HG03175 (cell line): ENCODE measurements at regions not wholly inside any gene's neighbourhood (a gene's known extent, or its start where the extent isn't known, plus 50 kb on each side); places are given as distances from the start of the nearest gene placed in this dataset.
"Not testable (repeated sequence)": the region's sequence is repeated elsewhere in the genome, so short reads cannot be mapped to it uniquely, and the experiment has no call there.

ENCODE experiments used
- ATAC-seq: cut with Tn5 transposase; IDR thresholded peaks from one replicate; pipeline ENCODE4 v1.9.1; 2021; ENCODE audit warnings: mild to moderate bottlenecking, moderate library complexity; ENCODE audit not compliant: unreplicated experiment

GRCh38 chr1:143905214-143906179 is 66.3 kb downstream of the FAM72C start:
- not testable (repeated sequence) for ATAC-seq

GRCh38 chr1:143904622-143904979 is 67.2 kb downstream of the FAM72C start:
- not testable (repeated sequence) for ATAC-seq

GRCh38 chr1:143903899-143904621 is 67.7 kb downstream of the FAM72C start:
- ATAC-seq = not testable (repeated sequence)

DNA sequence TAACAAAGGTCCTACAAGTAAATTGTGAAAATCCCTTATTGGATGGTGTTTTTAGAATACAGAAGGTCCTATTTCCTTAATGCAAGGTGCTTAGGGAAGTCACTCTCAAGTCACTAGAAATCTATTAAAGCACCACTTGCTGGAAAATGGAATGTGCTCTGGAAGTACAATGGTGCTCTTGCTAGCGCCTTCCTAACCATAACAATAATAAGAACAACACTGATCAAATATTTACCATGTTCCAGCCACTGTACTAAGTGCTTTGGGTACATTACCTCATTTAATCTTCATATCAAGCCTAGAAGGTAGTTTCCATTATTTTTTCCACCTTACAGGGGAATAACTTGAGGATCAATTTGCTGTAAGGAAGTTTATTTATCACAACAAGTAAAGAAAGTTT is 75.4 kb downstream of the FAM72C start:
- not testable (repeated sequence) for ATAC-seq

DNA sequence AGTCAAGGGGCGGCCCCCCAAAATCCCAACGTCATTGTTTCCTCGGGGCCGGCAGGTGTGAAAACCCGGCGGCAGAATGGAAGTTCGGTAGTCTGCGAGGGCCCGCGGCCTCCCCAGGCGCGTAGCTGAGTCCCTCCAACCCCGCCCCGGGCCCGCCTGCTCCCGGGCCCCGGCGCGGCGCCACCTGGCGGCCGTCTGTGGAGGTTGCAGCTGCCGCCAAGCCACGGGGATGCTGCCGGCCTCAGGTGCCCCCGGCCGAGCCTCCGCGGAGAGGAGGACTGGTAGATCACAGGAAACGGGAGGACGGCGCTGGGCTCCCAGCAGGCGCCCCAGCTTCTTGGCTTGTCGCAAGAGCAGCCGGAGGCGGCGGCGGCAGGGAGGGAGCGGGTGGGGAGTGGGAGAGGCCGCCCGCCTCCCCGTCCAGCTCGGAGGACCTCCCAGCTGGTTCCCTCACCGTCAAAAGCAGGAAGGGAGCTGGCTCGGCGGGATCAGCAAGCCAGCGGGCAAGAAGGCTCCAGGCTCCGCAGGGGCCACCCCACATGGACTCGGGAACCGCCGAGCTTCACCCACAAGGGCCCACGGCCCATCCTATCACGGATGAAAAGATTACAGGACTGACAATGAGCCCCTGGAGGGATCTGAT is 86.7 kb downstream of the FAM72C start:
- ATAC-seq = peak; percentile 96

GRCh38 chr1:143884532-143884931 is 87.3 kb downstream of the FAM72C start:
- ATAC-seq = peak; percentile 79

DNA sequence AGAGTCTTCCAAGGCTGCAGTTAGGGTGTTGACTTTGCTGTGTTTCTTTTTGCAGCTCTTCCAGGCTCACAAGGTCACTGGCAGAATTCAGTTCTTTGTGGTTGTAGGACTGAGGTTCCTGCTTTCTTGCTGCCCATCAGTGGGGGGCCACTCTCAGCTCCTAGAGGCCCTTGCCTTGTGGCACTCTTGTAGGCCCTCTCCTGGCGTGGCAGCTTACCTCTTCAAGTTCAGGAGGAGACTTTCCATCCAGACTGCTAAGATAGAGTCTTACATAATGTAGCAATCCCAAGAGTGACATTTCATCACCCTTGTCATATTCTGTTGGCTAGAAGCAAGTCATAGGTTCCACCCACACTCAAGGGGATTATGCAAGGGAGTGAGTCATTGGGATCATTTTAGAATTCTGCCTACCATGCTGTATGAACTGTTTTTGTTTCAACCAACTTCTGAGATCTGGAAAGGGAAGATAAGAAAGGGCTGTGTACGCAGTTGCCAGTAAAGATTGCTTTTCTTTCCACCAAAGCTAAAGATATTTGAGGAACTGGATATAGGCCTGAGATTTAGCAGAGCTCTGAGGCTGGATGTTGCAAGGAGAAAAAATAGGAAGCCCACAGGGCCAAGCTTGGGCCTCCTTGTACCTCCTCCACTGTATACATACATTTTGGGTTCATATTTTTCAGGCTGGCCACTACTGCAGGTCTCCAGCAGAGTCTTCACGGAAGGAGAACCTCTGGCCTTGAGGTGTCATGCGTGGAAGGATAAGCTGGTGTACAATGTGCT is 91.8 kb downstream of the FAM72C start:
- not testable (repeated sequence) for ATAC-seq

GRCh38 chr1:143875947-143876346 is 95.8 kb downstream of the FAM72C start:
- ATAC-seq = not testable (repeated sequence)

DNA sequence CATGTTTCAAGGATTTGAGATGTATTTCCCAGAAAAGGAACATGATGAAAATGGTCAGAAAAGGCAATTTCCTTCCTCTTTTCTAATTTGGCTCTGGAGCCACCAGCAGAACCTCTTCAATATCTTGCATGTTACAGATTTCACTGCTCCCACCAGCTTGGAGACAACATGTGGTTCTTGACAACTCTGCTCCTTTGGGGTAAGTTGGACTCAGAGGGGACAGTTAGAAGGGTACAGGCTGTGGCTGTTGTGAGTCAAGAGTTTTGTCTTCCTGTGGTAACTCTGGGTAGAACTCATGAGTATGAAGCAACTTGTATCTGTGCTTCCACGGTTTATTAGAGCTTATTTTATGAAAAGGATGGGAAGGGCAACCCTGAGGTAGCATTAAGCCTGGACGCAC is 97.2 kb downstream of the FAM72C start:
- ATAC-seq = not testable (repeated sequence)

- ATAC-seq = not testable (repeated sequence)
Observed at GRCh38 chr1:143873650-143874049, 98.1 kb downstream of the FAM72C start.

GRCh38 chr1:143870388-143870787 is 101.4 kb downstream of the FAM72C start:
- not testable (repeated sequence) for ATAC-seq

DNA sequence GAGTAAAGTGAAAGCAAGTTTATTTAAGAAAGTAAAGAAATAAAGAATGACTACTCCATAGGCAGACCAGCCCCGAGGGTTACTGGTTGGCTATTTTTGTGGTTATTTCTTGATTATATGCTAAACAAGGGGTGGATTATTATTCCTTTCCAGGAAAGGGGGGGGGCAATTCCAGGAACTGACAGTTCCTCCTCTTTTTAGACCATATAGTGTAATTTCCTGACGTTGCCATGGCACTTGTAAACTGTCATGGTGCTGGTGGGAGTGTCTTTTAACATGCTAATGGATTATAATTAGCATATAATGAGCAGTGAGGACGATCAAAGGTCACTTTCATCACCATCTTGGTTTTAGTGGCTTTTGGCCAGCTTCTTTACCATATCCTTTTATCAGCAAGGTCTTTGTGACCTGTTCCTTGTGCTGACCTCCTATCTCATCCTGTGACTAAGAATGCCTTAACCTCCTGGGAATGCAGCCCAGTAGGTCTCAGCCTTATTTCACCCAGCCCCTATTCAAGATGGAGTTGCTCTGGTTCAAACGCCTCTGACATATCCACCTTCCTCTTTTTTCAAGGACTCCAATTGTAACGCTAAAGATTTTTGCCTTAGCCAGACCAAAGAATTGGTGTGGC is 104.1 kb downstream of the FAM72C start:
- not testable (repeated sequence) for ATAC-seq

DNA sequence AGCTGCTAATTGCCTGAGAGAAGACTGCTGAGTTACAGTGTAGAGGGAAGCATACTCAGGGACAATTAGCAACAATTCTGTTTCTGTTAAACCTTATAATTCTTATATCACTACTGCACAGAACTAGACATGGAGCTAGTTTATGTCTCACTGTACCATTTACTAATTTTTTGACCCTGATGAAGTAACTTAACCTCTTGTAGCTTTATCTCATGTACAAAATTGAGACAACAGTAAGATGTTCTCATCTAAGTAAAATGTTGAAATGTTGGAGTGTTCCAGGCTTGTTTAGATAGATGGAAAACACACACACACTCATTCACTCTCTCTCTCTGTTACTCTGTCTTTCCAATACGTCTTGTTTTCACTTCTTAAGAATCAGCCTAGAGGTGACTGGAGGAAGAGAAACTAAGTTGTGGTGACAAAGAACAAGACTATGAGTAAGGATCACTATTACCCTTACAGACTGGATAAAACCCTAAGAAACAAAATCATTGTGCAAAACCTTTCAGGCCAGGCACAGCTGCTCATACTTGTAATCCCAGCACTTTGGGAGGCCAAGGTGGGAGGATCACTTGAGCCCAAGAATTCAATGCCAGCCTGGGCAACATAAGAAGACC is 107.8 kb downstream of the FAM72C start:
- ATAC-seq = not testable (repeated sequence)

DNA sequence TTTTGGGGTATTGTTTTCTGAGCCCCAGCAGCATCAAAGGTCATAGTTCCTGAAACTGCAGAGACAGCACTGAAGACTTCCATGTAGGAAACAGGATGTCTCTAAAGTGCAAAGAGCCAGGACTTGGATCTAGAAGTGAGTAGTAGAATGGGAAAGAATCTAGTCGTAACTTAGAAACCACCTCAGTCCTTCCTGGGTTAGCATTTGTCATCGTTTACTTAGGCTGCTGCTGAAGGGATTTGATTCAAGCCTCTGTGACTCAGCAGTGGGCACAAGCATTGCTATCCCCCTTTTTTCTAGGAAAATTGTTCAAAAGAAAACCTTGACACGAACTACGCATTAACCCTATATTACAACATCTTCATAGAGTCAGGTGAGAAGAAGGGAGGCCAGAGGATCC is 109.1 kb downstream of the FAM72C start:
- not testable (repeated sequence) for ATAC-seq

DNA sequence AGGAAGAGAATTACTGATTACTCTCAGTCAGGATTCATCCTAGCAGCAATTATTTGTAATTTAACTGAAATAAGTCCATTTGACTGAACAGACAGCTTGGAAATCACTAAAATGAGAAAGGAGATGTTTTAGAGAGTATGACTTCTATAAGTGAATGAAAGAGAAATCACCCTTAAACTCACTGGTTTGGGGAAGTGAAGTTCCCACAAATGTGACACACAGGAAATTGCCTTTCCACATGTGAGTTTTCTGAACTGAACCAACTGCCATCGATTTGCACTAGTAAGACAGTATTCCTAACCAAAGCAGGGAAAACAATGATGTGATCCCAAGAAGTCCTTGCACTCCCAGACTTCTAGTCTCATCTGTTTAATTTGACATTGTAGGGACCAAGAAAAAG is 110.5 kb downstream of the FAM72C start:
- not testable (repeated sequence) for ATAC-seq

DNA sequence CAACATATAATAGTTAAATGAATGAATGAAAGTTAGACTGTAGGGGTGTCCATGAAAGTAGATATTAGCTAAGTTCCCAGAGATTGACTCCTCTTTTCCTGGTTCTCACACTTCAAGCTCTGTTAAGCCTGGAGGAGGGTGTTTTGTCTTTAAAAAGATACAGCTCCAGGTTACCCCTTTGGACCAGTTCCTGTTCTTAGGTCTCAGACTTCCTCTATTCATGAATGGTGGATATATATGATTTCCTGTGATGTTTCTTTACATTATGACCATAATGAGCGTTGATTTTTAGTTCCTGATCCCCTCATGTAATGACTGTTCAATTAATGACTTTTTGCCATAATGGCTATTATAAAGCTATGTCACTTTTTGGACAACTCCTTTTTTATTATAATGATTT is 115.9 kb downstream of the FAM72C start:
- ATAC-seq = not testable (repeated sequence)

DNA sequence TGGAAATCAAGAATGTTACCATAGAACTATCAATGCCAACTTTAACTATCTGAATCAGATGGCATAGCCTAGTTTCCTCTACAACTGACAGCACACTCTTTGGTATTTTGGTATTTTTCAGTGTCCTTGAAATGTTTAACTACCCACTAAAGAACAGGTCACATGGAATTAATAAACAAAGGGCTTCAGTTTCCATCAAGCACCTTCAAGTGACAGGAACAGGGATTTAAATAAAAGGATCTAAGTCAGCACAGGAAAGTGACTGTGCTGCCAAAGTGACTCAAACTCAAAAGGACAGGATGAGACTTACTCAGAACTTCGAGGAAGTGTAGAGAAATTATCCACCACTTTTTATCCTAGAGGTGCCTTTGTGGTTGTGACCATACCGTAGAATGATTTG is 117.7 kb downstream of the FAM72C start:
- ATAC-seq = not testable (repeated sequence)

DNA sequence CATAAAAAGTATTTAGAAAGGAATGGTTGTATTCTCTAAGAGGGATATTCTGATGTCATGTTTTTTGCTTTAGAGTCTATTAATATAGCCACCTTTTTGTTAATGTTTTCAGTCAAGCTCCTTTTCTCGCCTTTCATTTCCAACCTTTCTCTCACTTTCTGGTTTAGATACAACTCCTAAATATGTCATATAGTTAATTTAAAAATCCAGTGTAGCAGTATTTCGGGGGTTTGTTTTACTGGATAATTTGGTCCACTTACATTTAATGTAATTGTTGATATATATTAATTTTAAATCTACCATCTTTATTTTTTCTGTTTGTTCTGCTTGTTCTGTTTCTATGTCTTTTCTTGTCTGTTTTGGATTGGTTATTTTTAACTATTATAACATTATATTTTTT is 121.1 kb downstream of the FAM72C start:
- not testable (repeated sequence) for ATAC-seq

DNA sequence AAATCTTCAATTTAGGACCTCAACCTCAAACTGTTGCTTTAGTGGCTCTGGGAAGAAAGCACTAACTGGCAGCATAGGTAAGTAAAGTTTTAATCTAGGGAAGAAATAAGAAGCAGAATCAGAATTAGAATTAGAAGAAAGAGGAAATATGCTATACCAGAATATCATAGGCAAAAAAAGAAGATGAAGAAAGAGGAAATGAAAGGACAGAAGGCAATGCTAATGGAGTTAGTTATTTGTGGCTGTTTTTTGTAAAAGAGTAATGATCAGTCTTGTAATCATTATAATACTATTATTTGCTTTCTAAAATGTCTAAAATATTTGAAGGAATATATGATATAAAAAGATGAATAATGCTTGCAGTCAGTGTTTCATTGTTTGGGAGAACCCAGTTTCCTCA is 122.9 kb downstream of the FAM72C start:
- not testable (repeated sequence) for ATAC-seq

GRCh38 chr1:143845193-143845592 is 126.6 kb downstream of the FAM72C start:
- not testable (repeated sequence) for ATAC-seq
